ENCODE measurements at regions not wholly inside any gene's neighbourhood (a gene's known extent, or its start where the extent isn't known, plus 50 kb on each side); places are given as distances from the start of the nearest gene placed in this dataset.

DNA sequence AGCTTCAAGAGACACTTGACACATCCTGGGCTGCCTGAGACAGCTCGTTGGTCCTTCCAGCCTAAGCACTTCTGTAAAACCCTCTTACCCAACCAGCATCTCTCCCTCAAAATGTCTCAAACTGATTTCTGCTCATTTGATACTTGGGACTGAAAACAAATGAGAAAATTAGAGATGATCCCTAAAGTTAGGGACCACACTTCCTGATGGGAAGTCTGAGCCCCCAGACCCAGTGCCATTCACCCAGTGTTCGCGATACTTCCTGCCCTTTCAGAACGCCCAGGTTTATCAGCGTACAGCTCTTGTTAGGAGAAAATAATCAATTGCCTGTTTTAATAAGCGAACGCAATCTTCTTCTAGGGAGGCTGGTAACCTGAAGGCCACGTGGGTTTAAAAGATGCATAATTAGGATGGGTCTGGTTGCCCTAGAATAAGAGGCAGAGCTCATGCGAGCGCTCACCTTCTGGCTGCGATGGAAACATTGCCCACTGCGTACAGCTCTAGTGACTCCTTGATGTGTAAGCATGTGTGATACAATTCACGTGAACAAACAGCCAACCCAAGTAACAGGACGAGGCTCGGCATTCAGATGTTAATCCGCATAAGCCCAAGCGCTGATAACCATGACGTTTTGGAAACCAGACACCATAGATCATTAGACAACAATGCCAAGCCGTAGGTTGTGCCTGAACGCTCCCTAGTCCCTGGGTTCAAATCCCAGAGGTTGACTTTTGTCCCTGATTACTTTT lies 213.1 kb downstream of the FOXL1 start:
- no peaks in the 10 kb centered on the region for H3K4me1 ChIP-seq
- H3K9me3 ChIP-seq: no peaks in the 10 kb centered on the region
- TF ChIP-seq, protein P1, sequence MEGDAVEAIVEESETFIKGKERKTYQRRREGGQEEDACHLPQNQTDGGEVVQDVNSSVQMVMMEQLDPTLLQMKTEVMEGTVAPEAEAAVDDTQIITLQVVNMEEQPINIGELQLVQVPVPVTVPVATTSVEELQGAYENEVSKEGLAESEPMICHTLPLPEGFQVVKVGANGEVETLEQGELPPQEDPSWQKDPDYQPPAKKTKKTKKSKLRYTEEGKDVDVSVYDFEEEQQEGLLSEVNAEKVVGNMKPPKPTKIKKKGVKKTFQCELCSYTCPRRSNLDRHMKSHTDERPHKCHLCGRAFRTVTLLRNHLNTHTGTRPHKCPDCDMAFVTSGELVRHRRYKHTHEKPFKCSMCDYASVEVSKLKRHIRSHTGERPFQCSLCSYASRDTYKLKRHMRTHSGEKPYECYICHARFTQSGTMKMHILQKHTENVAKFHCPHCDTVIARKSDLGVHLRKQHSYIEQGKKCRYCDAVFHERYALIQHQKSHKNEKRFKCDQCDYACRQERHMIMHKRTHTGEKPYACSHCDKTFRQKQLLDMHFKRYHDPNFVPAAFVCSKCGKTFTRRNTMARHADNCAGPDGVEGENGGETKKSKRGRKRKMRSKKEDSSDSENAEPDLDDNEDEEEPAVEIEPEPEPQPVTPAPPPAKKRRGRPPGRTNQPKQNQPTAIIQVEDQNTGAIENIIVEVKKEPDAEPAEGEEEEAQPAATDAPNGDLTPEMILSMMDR (IDR thresholded peaks at IDR 0.05): no peak
- TF ChIP-seq POLR2AphosphoS5 (IDR thresholded peaks at IDR 0.05; ENCODE audit: insufficient read depth in 1 of 2, low read depth in 1 of 2): no peak
- no peak for TF ChIP-seq POLR2A (IDR thresholded peaks at IDR 0.05)
- no peak overlapping the region for H3K4me3 ChIP-seq
- H3K36me3 ChIP-seq: no peaks in the 10 kb centered on the region
- DNase-seq (ENCODE audit: extremely low spot score in 2 of 2): no peak
- intact Hi-C loops (cut with DNase I): no loop called here
- H3K27me3 ChIP-seq: no peaks in the 10 kb centered on the region
- no peak overlapping the region for H3K27ac ChIP-seq

DNA sequence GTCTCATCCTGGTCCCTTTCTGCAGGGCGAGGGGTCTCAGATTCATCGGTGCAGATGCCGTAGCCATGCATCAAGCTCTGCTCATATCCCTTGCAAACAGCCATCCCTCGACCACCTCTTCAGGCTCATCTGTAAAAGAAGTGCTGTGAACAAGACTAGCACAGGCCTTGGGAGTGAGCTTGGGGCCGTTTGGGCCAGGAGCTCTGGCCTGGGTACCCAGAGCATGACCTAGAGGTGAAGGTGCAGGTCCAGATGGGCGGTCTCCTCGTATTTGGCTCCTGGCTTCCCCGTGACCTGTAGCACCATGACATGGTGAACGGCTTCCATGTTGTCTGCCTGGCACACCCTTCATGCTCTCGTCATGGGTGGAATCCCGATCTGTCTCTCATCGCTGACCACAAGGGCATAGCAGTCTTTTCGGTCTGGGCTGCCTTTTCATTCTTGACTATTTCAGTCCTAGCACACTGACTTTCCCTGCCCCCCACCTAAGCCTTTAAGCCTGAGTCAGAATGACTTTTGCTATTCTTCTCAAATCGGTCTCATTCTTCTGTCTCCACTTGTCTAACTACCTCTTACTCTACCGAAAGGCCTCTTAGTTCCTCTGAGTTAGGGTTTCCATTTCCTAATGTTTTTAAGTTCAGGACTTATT lies 216.0 kb downstream of the FOXL1 start:
- intact Hi-C loops (cut with DNase I): no loop called here
- no peak overlapping the region for H3K4me3 ChIP-seq
- no peaks in the 10 kb centered on the region for H3K4me1 ChIP-seq
- no peak overlapping the region for H3K27ac ChIP-seq
- no peaks in the 10 kb centered on the region for H3K36me3 ChIP-seq
- no peak for TF ChIP-seq POLR2AphosphoS5 (IDR thresholded peaks at IDR 0.05; ENCODE audit: insufficient read depth in 1 of 2, low read depth in 1 of 2)
- TF ChIP-seq, protein P1 (IDR thresholded peaks at IDR 0.05): no peak
- no peak for TF ChIP-seq POLR2A (IDR thresholded peaks at IDR 0.05)
- DNase-seq (ENCODE audit: extremely low spot score in 2 of 2): no peak
- H3K9me3 ChIP-seq: no peaks in the 10 kb centered on the region
- H3K27me3 ChIP-seq: no peaks in the 10 kb centered on the region

DNA sequence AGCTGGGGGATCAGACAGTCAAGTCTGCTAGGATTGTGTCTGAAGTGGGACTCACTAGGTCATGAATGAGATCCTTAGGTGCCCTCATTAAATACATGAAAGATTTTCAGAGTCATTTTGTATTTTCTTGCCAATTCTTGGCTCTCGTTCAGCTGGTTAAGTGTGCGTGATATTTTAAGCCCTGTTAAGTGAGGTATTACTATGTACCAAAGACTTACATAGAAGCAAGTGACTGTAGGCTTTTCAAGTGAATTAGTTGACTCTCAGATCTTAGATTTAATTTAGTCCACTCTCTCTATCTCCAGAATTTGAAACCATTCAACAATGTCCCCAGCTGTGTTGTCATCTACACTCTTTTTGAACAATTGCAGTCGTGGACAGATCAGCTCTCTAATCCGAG lies 219.4 kb downstream of the FOXL1 start:
- DNase-seq (ENCODE audit: extremely low spot score in 2 of 2): no peak
- H3K27ac ChIP-seq: no peak overlapping the region
- no peak for TF ChIP-seq POLR2A (IDR thresholded peaks at IDR 0.05)
- no peak for TF ChIP-seq POLR2AphosphoS5 (IDR thresholded peaks at IDR 0.05; ENCODE audit: insufficient read depth in 1 of 2, low read depth in 1 of 2)
- TF ChIP-seq, protein P1 (IDR thresholded peaks at IDR 0.05): no peak
- H3K4me1 ChIP-seq: no peaks in the 10 kb centered on the region
- no peaks in the 10 kb centered on the region for H3K9me3 ChIP-seq
- H3K4me3 ChIP-seq: no peak overlapping the region
- intact Hi-C loops (cut with DNase I): no loop called here
- no peaks in the 10 kb centered on the region for H3K36me3 ChIP-seq
- no peaks in the 10 kb centered on the region for H3K27me3 ChIP-seq

DNA sequence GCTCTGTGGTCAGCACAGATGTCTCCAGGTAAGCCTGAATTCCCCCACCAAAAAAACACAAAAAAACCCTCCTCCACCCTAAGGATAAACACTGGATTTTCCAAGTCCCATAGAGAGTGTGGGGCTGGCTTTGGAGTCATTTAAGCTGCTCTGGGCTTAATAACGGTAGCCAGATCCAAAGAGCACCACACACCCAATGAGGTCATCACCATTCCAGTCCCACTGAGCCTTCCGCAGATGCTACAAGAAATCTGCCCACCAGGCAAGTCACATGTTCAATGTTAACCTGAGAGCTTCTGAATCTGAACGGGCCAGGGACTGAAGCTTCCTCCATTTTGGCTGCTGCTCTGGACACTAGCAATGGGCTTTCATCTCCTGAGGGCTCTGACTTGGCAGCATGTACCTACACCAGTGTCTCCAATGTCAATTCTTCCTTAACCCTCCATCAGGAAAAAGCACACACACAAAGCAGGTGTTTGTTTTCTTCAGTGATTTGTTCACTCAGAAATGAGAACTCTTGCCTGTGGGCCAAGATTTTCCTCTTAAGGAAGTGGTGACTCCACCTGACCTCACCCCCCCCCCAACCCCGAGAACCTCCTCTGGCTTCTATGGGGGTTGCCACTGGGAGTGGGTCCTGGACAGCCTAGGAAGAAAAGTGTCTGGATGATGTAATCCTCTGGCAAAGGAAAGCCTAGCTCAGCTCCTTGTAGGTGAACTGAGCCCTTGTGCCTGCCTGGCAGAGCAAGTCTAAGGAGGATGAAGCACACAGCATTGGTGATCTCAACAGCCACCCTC lies 220.1 kb downstream of the FOXL1 start:
- no peak overlapping the region for H3K4me3 ChIP-seq
- no peak for DNase-seq (ENCODE audit: extremely low spot score in 2 of 2)
- intact Hi-C loops (cut with DNase I): no loop called here
- no peak for TF ChIP-seq POLR2AphosphoS5 (IDR thresholded peaks at IDR 0.05; ENCODE audit: insufficient read depth in 1 of 2, low read depth in 1 of 2)
- TF ChIP-seq, protein P1 (IDR thresholded peaks at IDR 0.05): no peak
- no peak for TF ChIP-seq POLR2A (IDR thresholded peaks at IDR 0.05)
- H3K36me3 ChIP-seq: no peaks in the 10 kb centered on the region
- H3K9me3 ChIP-seq: no peaks in the 10 kb centered on the region
- no peaks in the 10 kb centered on the region for H3K27me3 ChIP-seq
- no peak overlapping the region for H3K27ac ChIP-seq
- H3K4me1 ChIP-seq: no peaks in the 10 kb centered on the region

All from vagina (tissue), 2 donors.